ENCODE measurements at regions not wholly inside any gene's neighbourhood (a gene's known extent, or its start where the extent isn't known, plus 50 kb on each side); places are given as distances from the start of the nearest gene placed in this dataset.

DNA sequence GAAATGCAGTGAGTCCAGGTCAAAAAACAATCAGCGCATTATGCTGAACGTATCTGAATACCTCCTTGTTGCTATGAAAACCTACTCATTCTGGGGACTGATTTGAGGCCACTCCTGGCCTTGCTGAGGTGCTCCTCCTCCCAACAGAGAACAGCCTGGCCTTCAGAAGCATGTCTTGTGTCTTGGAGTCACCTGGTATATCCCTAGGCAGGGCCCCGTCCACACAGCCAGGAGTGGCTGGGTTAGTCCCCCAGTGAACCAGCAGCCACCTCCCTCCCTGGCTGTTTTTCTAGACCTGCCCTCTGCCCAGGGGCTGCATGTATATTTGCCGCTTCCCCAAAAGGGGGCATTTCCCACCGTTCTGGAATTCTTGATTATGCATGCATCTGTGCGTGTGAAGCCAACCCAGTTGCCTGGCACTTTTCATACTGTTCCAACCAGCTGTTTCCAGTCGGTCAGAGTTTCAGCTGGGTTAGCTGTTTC, 99.2 kb upstream of the SPATA31C2 start:
- TF ChIP-seq ZNF660 (tag by site-specific recombination; IDR thresholded peaks at IDR 0.05) (no peak), CTCF (tag by site-specific recombination; IDR thresholded peaks at IDR 0.05) (no peak), BCL11A (tag by site-specific recombination; IDR thresholded peaks at IDR 0.05; ENCODE audit: low read depth) (no peak), HOXC10 (CRISPR knock-in tag; IDR thresholded peaks at IDR 0.05) (no peak), ZNF548 (tag by site-specific recombination; IDR thresholded peaks at IDR 0.05) (no peak), ZNF140 (tag by site-specific recombination; IDR thresholded peaks at IDR 0.05) (no peak)

All from HEK293 (cell line).